SK-MEL-5 (cell line): ENCODE measurements at regions not wholly inside any gene's neighbourhood (a gene's known extent, or its start where the extent isn't known, plus 50 kb on each side); places are given as distances from the start of the nearest gene placed in this dataset.

ENCODE experiments used
- DNase-seq: peaks from one replicate; pipeline ENCODE4 v3.0.0-alpha.2; 2016; ENCODE audit warnings: low read depth, low spot score
- in situ Hi-C: cut with HindIII; loops from 2 replicates; pipeline ENCODE4 v1.10.0; 2016; ENCODE audit warnings: low sequenced_read_pairs, high pct_unique_total_duplicates, low pct_unique_long_range_greater_than_20kb

- in situ Hi-C loops: no loop called here
- no peak for DNase-seq
Measured at GRCh38 chr3:59654480-59655417, 604.9 kb upstream of the CFAP20DC start.

DNA sequence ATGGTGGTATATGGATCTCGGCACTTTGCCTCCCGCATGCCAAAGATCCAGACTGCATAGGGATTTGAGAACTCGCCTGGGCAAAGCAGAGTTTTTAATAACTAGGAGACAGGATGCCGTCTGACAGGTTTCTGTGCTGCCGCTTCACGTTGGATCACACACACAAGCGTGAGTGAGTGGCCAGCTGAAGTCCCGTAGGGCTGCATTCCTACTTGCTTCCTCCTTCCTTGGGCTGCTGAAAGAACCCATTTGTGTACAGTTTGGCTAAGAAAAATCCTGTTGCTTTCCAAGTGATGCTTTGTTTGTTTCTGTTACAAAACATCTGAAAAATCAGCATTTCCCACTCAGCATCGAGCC lies 604.3 kb upstream of the CFAP20DC start:
- in situ Hi-C loops: no loop called here
- DNase-seq: no peak

DNA sequence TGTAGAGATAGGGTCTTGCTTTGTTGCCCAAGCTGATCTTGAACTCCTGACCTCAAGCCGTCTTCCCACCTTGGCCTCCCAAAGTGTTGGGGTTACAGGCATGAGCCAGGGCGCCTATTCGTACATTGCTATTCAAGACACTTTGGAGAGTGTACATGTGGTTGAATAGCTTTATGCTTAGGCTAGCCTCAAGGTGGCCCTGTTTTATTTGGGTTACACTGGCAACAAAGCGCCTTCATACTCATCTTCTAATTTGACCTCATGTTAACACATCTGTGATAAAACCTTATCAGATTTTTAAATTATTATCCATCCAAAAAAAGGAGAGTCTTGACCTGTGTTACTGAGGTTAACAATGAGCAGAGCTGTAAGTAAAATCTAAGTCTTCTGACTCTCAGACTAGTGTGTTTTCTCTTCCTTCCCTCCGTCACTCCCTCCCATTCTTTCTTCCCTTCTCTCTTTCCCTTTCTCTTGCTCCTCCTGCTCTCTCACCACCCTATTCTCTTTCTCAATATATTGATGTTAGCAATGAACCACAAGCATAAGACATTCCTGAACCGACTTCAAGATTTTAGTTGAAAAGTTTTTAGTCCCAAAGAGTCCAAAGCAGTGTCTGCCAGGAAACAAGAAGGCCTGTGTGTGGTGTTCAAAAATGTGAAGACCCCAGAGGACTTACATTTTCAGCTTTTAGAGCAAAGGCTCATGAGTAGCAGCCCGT lies 603.7 kb upstream of the CFAP20DC start:
- DNase-seq: no peak
- in situ Hi-C loops: no loop called here

- in situ Hi-C loops: no loop called here
Measured at GRCh38 chr3:59644479-59645402, 594.9 kb upstream of the CFAP20DC start.

DNA sequence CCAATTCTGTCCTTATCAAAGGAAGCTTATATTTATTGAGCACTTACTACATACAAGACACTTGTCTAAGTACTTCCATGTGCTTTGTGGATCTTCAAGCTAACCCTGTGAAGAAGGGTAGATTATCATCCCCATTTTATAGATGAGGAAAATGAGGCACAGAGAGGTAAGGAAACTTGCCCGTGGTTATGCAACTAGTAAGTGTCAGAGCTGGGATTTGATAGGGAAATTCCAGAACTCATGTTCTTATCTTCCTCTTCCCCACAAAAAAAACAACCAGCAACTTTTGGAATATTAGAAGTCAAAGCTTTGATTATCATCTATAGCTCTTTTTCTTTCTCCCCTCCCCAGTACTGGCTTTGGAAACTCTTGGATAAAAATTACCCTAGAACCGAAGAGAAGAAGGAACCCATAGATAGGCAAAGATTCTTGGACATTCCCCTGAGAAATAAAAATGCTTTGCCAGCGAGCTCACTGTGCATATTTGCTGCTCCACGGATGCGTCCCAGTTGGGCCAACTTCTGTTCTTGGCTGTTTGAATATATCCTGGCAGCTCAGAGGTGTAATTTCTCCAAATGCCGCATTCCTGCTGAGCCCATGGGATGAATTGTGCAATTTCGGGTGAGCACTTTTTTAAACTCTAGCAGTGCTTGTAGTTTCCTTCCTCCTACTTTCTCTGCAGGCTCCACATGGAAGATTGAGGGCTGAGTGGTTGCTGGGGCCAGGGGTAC lies 591.5 kb upstream of the CFAP20DC start:
- in situ Hi-C loops: no loop called here
- no peak for DNase-seq

More at GRCh38 chr3:59644479-59645402, 594.9 kb upstream of the CFAP20DC start:
- DNase-seq: no peak

DNA sequence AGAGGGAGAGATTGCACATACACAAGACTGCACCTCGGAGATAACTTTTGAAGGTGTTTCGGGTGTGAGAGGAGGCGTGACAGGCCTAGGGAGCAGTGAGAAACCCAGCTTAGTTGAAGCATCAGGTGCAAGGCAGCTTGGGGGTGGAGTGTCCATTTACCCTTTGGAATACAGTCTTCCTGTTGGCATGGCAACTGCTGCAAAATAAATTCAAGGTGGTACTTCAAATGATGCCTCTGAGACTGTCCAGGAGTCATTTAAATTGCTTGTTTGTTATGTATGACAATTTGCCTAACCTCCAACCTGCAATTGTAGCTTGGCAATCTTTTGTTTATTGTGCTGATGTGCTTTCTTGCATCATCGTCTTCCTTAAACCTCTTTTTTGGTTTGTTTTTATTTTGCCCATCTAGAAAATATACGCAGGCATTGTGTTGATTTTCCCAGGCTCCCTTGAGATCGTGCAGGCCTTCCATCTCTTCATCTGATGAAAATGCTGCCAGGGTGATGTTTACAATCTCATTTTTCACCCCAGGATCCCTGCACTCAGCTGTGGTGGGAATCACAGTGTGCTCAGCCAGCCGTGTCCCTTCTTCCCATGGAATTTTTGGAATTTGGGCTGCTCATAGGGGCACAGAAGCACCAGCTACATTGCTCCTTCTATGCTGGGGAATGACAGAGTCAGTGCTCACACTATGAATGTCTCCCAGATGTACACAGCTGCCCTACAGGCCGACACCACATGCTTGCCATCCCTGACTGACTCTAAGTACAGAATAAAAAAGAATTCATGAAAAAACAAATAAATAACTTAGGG lies 583.1 kb upstream of the CFAP20DC start:
- no peak for DNase-seq
- in situ Hi-C loops: no loop called here

GRCh38 chr3:59631482-59631881 lies 581.7 kb upstream of the CFAP20DC start:
- DNase-seq: no peak
- in situ Hi-C loops: no loop called here

GRCh38 chr3:59621037-59621436 lies 571.2 kb upstream of the CFAP20DC start:
- no peak for DNase-seq
- in situ Hi-C loops: no loop called here

GRCh38 chr3:59620325-59620724 lies 570.5 kb upstream of the CFAP20DC start:
- DNase-seq: no peak
- in situ Hi-C loops: no loop called here

DNA sequence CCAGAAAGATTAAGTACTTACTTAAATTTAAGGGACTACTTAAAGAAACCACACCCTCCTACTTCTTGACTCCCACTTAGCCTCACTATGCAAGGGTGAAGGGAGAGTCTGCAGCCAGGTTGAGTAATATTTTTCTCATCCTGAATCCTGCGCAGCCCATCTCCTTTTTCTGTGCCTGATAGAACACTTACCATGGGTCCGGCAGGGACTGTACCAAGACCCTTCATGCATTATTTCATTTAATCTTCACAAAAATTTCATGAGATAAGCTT lies 562.6 kb upstream of the CFAP20DC start:
- DNase-seq: no peak
- in situ Hi-C loops: no loop called here

GRCh38 chr3:59611649-59612443 lies 562.0 kb upstream of the CFAP20DC start:
- in situ Hi-C loops: no loop called here
- no peak for DNase-seq

GRCh38 chr3:59609657-59610348 lies 560.0 kb upstream of the CFAP20DC start:
- in situ Hi-C loops: no loop called here
- no peak for DNase-seq

DNA sequence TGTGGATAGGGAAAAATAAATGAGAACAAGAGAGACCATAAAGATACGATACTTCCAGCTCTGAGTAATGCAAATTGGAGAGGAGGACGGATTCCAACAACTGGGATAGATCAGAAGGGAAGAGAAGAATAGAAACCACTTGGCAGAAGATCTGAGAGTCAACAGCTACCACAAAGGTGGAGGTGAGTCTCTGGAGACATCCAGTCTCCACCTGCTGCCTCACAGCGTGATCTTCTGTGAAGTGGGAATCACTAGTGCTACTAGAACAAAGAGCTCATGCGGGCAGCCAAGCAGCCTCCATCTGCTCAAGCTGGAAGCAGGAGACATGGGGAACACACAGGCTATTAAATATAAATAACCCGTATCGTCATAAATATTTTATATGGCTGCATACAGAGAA lies 558.5 kb upstream of the CFAP20DC start:
- no peak for DNase-seq
- in situ Hi-C loops: no loop called here

DNA sequence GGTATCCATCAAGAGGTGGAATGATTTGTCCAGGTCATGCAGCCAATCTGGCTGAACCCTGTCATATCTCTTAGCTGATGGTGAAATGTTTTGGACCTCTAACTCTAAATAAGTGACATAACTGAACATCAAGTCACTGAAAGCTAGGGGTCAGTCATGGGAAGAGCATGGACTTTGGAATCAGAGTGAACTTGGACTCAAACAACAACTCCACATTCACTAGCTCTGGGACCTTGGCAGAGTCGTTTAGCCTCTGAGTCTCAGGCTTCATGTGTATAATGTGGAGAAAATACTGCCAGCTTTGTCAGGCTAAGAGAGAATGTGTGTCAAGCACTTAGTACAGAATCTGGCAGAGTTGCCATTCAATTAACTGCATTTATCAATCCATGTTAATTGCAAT lies 557.8 kb upstream of the CFAP20DC start:
- DNase-seq: peak; percentile 27
- in situ Hi-C loops: no loop called here

- no peak for DNase-seq
- in situ Hi-C loops: no loop called here
Measured at GRCh38 chr3:59606638-59607266, 556.9 kb upstream of the CFAP20DC start.
